HCT116 (cell line): ENCODE measurements at regions not wholly inside any gene's neighbourhood (a gene's known extent, or its start where the extent isn't known, plus 50 kb on each side); places are given as distances from the start of the nearest gene placed in this dataset.

ENCODE experiments used
- ATAC-seq: fragments of 200-7000 bp; cut with Tn5 transposase; 2 replicates; pipeline ENCODE4 v1.9.1; 2020; ENCODE audit warnings: mild to moderate bottlenecking, moderate library complexity
- BruUV-seq: library from RNA; stranded (reverse); fragments of 400-500 nt; replicated peaks from 2 replicates; lab custom pipeline; 2021; lab: Mats Ljungman, UMichigan
- CTCF ChIA-PET: fragments of 300-600 bp; sonication (Branson Sonifier 250); formaldehyde crosslinking; loops from one replicate; lab custom pipeline; 2021; ENCODE audit warnings: antibody characterized with exemption; lab: Charles Lee
- POLR2A ChIA-PET: fragments of 300-600, 350-600 bp; sonication (Branson Sonifier 250); formaldehyde crosslinking; loops from one replicate; lab custom pipeline; 2021; ENCODE audit warnings: antibody characterized with exemption; lab: Charles Lee
- RAD21 ChIA-PET, 2 experiments: fragments of 300-600 bp; sonication (Branson Sonifier 250); formaldehyde crosslinking; loops; one replicate each; lab custom pipeline; 2023; ENCODE audit warnings: low total read pairs in 2 of 2; ENCODE audit not compliant: uncharacterized antibody in 2 of 2, unreplicated experiment in 2 of 2, low non-redundant PET in 1 of 2; lab: Charles Lee
- DNase-seq: peaks from one replicate; pipeline ENCODE4 v3.0.0-alpha.2; 2010; ENCODE audit warnings: low read depth, low spot score
- H2AFZ ChIP-seq: fragments of 200-600 bp; shearing (Covaris generic), sonication (generic); 2 replicates; pipeline ENCODE4 v1.6.1; 2017; ENCODE audit warnings: low read depth, mixed run types, mixed read lengths, antibody characterized with exemption, low read length; ENCODE audit not compliant: poor library complexity, severe bottlenecking
- H3K27ac ChIP-seq: 2 replicates; pipeline ENCODE4 v1.5.1; 2012; ENCODE audit warnings: low read depth, low read length
- H3K27me3 ChIP-seq: fragments of 200-600 bp; sonication (generic); 2 replicates; pipeline ENCODE4 v1.6.1; 2016; ENCODE audit warnings: mixed run types, low read length, mixed read lengths; ENCODE audit not compliant: insufficient read depth
- H3K36me3 ChIP-seq, 2 experiments: fragments of 200-500 bp in 1 of 2; fragments of 200-600 bp in 1 of 2; sonication (Bioruptor generic) in 1 of 2; sonication (generic) in 1 of 2; 2 replicates each; pipeline versions ENCODE4 v1.5.1 to v1.6.1; 2014 to 2016; ENCODE audit warnings: low read length in 2 of 2, inconsistent platforms in 1 of 2, mixed read lengths in 1 of 2, mixed run types in 1 of 2; ENCODE audit not compliant: insufficient read depth in 2 of 2, control insufficient read depth in 1 of 2
- H3K4me1 ChIP-seq, 2 experiments: fragments of 200-600 bp in 1 of 2; sonication (generic) in 1 of 2; 2 replicates each; pipeline versions ENCODE4 v1.5.1 to v1.6.1; 2012 to 2017; ENCODE audit warnings: low read length in 2 of 2, inconsistent platforms in 1 of 2, mild to moderate bottlenecking in 1 of 2, mixed read lengths in 1 of 2, mixed run types in 1 of 2, moderate library complexity in 1 of 2; ENCODE audit not compliant: insufficient read depth in 2 of 2, control insufficient read depth in 1 of 2
- H3K4me2 ChIP-seq: fragments of 200-600 bp; sonication (generic); 2 replicates; pipeline ENCODE4 v1.6.1; 2017; ENCODE audit warnings: mixed run types, low read length, mixed read lengths
- H3K4me3 ChIP-seq, 2 experiments: fragments of 200-600 bp in 1 of 2; sonication (generic) in 1 of 2; replicated peaks in 1 of 2; 2 replicates each; pipeline ENCODE4 v1.5.1; 2011 to 2016; ENCODE audit warnings: low read length in 2 of 2, control low read depth in 1 of 2, low read depth in 1 of 2, mild to moderate bottlenecking in 1 of 2, mixed read lengths in 1 of 2, mixed run types in 1 of 2
- H3K79me2 ChIP-seq: fragments of 200-600 bp; sonication (generic); 2 replicates; pipeline ENCODE4 v1.6.1; 2017; ENCODE audit warnings: mild to moderate bottlenecking, mixed run types, low read length, moderate library complexity, mixed read lengths; ENCODE audit not compliant: insufficient read depth
- H3K9ac ChIP-seq: fragments of 200-600 bp; sonication (generic); 2 replicates; pipeline ENCODE4 v1.6.1; 2016; ENCODE audit warnings: low read length, mixed read lengths
- H3K9me2 ChIP-seq: fragments of 200-600 bp; sonication (generic), shearing (Covaris generic); 2 replicates; pipeline ENCODE4 v1.6.1; 2017; ENCODE audit warnings: mixed run types, mild to moderate bottlenecking, moderate library complexity; ENCODE audit not compliant: insufficient read depth
- H3K9me3 ChIP-seq, 2 experiments: fragments of 200-500 bp in 1 of 2; fragments of 200-600 bp in 1 of 2; sonication (Bioruptor generic) in 1 of 2; sonication (generic) in 1 of 2; 2 replicates each; pipeline ENCODE4 v1.6.1; 2014 to 2017; ENCODE audit warnings: low read length in 2 of 2, mixed read lengths in 2 of 2, inconsistent platforms in 1 of 2, low read depth in 1 of 2, mild to moderate bottlenecking in 1 of 2, mixed run types in 1 of 2, moderate library complexity in 1 of 2; ENCODE audit not compliant: control insufficient read depth in 1 of 2, insufficient read depth in 1 of 2
- H4K20me1 ChIP-seq: fragments of 200-600 bp; sonication (generic), shearing (Covaris generic); 2 replicates; pipeline ENCODE4 v1.6.1; 2017; ENCODE audit warnings: mixed run types, mild to moderate bottlenecking, moderate library complexity; ENCODE audit not compliant: insufficient read depth
- ATF3 ChIP-seq: IDR thresholded peaks from 2 replicates; pipeline ENCODE4 v1.6.1; 2012
- CBX3 ChIP-seq: IDR thresholded peaks from 2 replicates; pipeline ENCODE4 v1.6.1; 2012; ENCODE audit warnings: low read depth
- CEBPB ChIP-seq: IDR thresholded peaks from 2 replicates; pipeline ENCODE4 v1.6.1; 2012; ENCODE audit warnings: low read depth
- EGR1 ChIP-seq: IDR thresholded peaks from 2 replicates; pipeline ENCODE4 v1.6.1; 2012; ENCODE audit warnings: low read depth
- ELF1 ChIP-seq: IDR thresholded peaks from 2 replicates; pipeline ENCODE4 v1.6.1; 2012; ENCODE audit warnings: low read depth, borderline replicate concordance
- FOSL1 ChIP-seq: IDR thresholded peaks from 2 replicates; pipeline ENCODE4 v1.6.1; 2012; ENCODE audit warnings: low read depth
- JUND ChIP-seq: IDR thresholded peaks from 2 replicates; pipeline ENCODE4 v1.6.1; 2012
- MAX ChIP-seq: IDR thresholded peaks from 2 replicates; pipeline ENCODE4 v1.6.1; 2012
- SIN3A ChIP-seq: IDR thresholded peaks from 2 replicates; pipeline ENCODE4 v1.6.1; 2012; ENCODE audit warnings: low read depth
- SRF ChIP-seq: IDR thresholded peaks from 2 replicates; pipeline ENCODE4 v1.6.1; 2012; ENCODE audit warnings: low read depth
- TCF7L2 ChIP-seq: IDR thresholded peaks from 2 replicates; pipeline ENCODE4 v1.7.0; 2011; ENCODE audit warnings: borderline replicate concordance, inconsistent platforms; ENCODE audit not compliant: insufficient read depth, insufficient read length; ENCODE audit errors: extremely low read depth
- YY1 ChIP-seq: IDR thresholded peaks from 2 replicates; pipeline ENCODE4 v1.6.1; 2011; ENCODE audit warnings: low read length, low read depth, moderate library complexity, mild to moderate bottlenecking; ENCODE audit not compliant: insufficient replicate concordance; ENCODE audit errors: extremely low read depth
- intact Hi-C: fragments of 100-400 bp; cut with micrococcal nuclease; formaldehyde crosslinking; loops from 2 replicates; pipeline ENCODE4 v1.10.0; 2022
- TF ChIP-seq, protein P1 (sequence below): IDR thresholded peaks from 2 replicates; pipeline ENCODE4 v1.6.1; 2012; ENCODE audit warnings: low read depth
- TF ChIP-seq, protein P2 (sequence below), 3 experiments: fragments of 200-600 bp in 1 of 3; sonication (generic) in 1 of 3; IDR thresholded peaks in 2 of 3; conservative IDR thresholded peaks in 1 of 3; 2 replicates each; pipeline ENCODE4 v1.5.1; 2012 to 2017; ENCODE audit warnings: low read depth in 2 of 3, low read length in 2 of 3, antibody characterized with exemption in 1 of 3, borderline replicate concordance in 1 of 3, control low read depth in 1 of 3, mild to moderate bottlenecking in 1 of 3, mixed read lengths in 1 of 3, mixed run types in 1 of 3, moderate library complexity in 1 of 3; ENCODE audit not compliant: insufficient read depth in 1 of 3

GRCh38 chr5:23318166-23318565 lies 189.2 kb upstream of the PRDM9 start:
- Histone ChIP-seq H3K4me3 (no peak overlapping the region), H2AFZ (no peak overlapping the region), H3K79me2 (no peaks in the 10 kb centered on the region), H4K20me1 (no peaks in the 10 kb centered on the region), H3K4me2 (no peak overlapping the region), H3K36me3 (no peaks in the 10 kb centered on the region), H3K27ac (no peak overlapping the region), H3K9ac (no peak overlapping the region), H3K9me2 (no peaks in the 10 kb centered on the region), H3K4me1 (no peaks in the 10 kb centered on the region), H3K9me3 (peaks cover 0 to 14% of the 10 kb centered on the region in 2 experiments; a peak in 2 of 4 replicates), H3K27me3 (no peaks in the 10 kb centered on the region)
- DNase-seq (no peak), ATAC-seq (no peak)
- RAD21 ChIA-PET, result no interaction called here
- POLR2A ChIA-PET, result no interaction called here
- CTCF ChIA-PET, result no interaction called here
- BruUV-seq, result no TSS peak
- no peak for TF ChIP-seq MAX
- no peak for TF ChIP-seq SRF
- no peak for TF ChIP-seq JUND
- intact Hi-C loops, result no loop called here

GRCh38 chr5:23316060-23316591 lies 191.3 kb upstream of the PRDM9 start:
- Histone ChIP-seq H3K4me2 (no peak overlapping the region), H3K9me3 (peaks cover 0 to 14% of the 10 kb centered on the region in 2 experiments; a peak in 1 of 4 replicates), H3K9me2 (no peaks in the 10 kb centered on the region), H3K79me2 (no peaks in the 10 kb centered on the region), H3K36me3 (no peaks in the 10 kb centered on the region), H3K9ac (no peak overlapping the region), H3K27ac (no peak overlapping the region), H3K4me1 (no peaks in the 10 kb centered on the region), H4K20me1 (no peaks in the 10 kb centered on the region), H2AFZ (no peak overlapping the region), H3K27me3 (no peaks in the 10 kb centered on the region), H3K4me3 (no peak overlapping the region)
- TF ChIP-seq CEBPB (no peak), MAX (no peak), JUND (no peak), ELF1 (no peak), FOSL1 (no peak), SIN3A (no peak), TCF7L2 (no peak), YY1 (no peak), ATF3 (no peak), CBX3 (no peak), EGR1 (no peak)
- TF ChIP-seq, protein P1, sequence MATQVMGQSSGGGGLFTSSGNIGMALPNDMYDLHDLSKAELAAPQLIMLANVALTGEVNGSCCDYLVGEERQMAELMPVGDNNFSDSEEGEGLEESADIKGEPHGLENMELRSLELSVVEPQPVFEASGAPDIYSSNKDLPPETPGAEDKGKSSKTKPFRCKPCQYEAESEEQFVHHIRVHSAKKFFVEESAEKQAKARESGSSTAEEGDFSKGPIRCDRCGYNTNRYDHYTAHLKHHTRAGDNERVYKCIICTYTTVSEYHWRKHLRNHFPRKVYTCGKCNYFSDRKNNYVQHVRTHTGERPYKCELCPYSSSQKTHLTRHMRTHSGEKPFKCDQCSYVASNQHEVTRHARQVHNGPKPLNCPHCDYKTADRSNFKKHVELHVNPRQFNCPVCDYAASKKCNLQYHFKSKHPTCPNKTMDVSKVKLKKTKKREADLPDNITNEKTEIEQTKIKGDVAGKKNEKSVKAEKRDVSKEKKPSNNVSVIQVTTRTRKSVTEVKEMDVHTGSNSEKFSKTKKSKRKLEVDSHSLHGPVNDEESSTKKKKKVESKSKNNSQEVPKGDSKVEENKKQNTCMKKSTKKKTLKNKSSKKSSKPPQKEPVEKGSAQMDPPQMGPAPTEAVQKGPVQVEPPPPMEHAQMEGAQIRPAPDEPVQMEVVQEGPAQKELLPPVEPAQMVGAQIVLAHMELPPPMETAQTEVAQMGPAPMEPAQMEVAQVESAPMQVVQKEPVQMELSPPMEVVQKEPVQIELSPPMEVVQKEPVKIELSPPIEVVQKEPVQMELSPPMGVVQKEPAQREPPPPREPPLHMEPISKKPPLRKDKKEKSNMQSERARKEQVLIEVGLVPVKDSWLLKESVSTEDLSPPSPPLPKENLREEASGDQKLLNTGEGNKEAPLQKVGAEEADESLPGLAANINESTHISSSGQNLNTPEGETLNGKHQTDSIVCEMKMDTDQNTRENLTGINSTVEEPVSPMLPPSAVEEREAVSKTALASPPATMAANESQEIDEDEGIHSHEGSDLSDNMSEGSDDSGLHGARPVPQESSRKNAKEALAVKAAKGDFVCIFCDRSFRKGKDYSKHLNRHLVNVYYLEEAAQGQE, result no peak
- TF ChIP-seq, protein P2, sequence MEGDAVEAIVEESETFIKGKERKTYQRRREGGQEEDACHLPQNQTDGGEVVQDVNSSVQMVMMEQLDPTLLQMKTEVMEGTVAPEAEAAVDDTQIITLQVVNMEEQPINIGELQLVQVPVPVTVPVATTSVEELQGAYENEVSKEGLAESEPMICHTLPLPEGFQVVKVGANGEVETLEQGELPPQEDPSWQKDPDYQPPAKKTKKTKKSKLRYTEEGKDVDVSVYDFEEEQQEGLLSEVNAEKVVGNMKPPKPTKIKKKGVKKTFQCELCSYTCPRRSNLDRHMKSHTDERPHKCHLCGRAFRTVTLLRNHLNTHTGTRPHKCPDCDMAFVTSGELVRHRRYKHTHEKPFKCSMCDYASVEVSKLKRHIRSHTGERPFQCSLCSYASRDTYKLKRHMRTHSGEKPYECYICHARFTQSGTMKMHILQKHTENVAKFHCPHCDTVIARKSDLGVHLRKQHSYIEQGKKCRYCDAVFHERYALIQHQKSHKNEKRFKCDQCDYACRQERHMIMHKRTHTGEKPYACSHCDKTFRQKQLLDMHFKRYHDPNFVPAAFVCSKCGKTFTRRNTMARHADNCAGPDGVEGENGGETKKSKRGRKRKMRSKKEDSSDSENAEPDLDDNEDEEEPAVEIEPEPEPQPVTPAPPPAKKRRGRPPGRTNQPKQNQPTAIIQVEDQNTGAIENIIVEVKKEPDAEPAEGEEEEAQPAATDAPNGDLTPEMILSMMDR (IDR thresholded peaks at IDR 0.05 in 2 of 3, conservative IDR thresholded peaks at IDR 0.05 in 1 of 3; ENCODE audit: borderline replicate concordance in 1 of 3, insufficient read depth in 1 of 3, low read depth in 2 of 3, low read length in 2 of 3), result no peak
- CTCF ChIA-PET, result no interaction called here
- DNase-seq (no peak), ATAC-seq (no peak)
- no TSS peak for BruUV-seq
- intact Hi-C loops, result no loop called here
- RAD21 ChIA-PET, result no interaction called here
- POLR2A ChIA-PET, result no interaction called here
